ENCODE measurements at regions not wholly inside any gene's neighbourhood (a gene's known extent, or its start where the extent isn't known, plus 50 kb on each side); places are given as distances from the start of the nearest gene placed in this dataset.

DNA sequence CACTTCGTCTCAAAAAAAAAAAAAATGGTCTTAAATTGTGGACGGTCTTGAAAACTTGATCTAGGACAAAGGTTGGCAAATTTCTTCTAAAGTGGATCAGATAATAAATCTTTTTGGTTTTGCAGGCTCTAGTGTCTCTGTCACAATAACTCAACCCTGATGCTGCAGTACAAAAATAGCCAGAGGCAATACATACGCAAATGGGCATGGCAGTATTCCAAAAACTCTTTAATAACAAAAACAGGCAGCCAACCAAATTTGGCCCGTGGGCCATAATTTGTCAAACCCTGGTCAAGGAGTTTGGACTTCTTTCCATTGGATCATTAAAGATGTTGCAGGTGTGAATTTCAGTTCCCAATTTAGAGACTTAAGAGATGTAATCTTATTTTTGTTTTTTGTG, 93.5 kb upstream of the MRI1 start:
- Histone ChIP-seq H3K27ac (no peak overlapping the region), H3K36me3 (no peaks in the 10 kb centered on the region), H3K27me3 (no peaks in the 10 kb centered on the region), H3K4me3 (replicated peaks in 1 of 3) (no peak overlapping the region), H3K9me3 (no peaks in the 10 kb centered on the region), H3K4me1 (no peaks in the 10 kb centered on the region)
- WGBS, 2 donors, result 65 to 71% methylated on average over 4 of the region's 4 CpGs
- intact Hi-C loops (cut with DNase I), result no loop called here
- no peak for DNase-seq
- no peak for TF ChIP-seq POLR2A (IDR thresholded peaks at IDR 0.05)
- TF ChIP-seq, protein P1, sequence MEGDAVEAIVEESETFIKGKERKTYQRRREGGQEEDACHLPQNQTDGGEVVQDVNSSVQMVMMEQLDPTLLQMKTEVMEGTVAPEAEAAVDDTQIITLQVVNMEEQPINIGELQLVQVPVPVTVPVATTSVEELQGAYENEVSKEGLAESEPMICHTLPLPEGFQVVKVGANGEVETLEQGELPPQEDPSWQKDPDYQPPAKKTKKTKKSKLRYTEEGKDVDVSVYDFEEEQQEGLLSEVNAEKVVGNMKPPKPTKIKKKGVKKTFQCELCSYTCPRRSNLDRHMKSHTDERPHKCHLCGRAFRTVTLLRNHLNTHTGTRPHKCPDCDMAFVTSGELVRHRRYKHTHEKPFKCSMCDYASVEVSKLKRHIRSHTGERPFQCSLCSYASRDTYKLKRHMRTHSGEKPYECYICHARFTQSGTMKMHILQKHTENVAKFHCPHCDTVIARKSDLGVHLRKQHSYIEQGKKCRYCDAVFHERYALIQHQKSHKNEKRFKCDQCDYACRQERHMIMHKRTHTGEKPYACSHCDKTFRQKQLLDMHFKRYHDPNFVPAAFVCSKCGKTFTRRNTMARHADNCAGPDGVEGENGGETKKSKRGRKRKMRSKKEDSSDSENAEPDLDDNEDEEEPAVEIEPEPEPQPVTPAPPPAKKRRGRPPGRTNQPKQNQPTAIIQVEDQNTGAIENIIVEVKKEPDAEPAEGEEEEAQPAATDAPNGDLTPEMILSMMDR (IDR thresholded peaks at IDR 0.05), result no peak

DNA sequence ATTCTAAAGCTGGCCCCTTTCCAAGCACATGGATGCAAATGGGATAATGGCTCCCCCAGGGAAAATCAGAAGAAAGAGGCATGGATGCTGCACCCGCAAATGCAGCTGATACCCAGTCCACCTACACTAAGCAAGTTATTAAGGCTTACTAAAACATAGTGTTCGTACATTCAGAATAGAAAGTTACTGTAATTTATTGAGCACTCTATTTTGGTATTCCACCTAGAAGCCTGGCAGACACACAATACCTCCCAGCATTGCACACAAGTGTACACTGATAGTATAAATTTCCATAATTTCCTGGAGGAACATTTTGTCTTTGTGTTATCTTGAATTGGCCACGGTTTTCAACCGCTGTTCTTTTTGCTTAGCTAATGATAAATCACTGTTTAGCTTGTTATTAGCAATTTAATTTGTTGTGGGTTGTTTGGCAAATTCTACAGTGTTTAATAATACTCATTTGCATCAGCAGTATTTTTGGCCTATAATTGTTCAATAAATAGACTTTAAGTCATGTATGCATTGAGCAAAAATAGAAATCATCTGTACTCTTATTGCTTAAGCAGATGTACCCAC, 94.5 kb upstream of the MRI1 start:
- no peaks in the 10 kb centered on the region for H3K9me3 ChIP-seq
- no peak overlapping the region for H3K27ac ChIP-seq
- no peaks in the 10 kb centered on the region for H3K36me3 ChIP-seq
- 83 to 85% methylated on average over 4 of the region's 4 CpGs for WGBS, 2 donors
- no peak for DNase-seq
- intact Hi-C loops (cut with DNase I), result no loop called here
- no peaks in the 10 kb centered on the region for H3K4me1 ChIP-seq
- TF ChIP-seq, protein P1 (IDR thresholded peaks at IDR 0.05), result no peak
- TF ChIP-seq POLR2A (IDR thresholded peaks at IDR 0.05), result no peak
- H3K27me3 ChIP-seq, result no peaks in the 10 kb centered on the region
- no peak overlapping the region for H3K4me3 ChIP-seq (replicated peaks in 1 of 3)

DNA sequence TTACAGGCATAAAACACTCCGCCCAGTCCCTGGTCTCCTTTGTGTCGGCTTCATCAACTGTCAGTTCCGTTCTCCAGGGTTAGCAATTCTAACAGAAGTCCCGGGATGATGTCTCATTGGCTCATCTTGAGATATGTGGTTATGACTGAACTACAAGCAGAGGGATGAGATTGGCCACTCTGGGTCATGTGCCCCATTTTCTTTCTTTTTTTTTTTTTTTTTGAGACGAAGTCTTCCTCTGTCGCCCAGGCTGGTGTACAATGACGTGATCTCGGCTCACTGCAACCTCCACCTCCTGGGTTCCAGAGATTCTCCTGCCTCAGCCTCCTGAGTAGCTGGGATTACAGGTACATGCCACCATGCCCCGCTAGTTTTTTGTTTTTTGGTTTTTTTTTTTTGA, 95.4 kb upstream of the MRI1 start:
- 86 to 92% methylated on average over 9 of the region's 9 CpGs for WGBS, 2 donors
- DNase-seq, result no peak
- H3K9me3 ChIP-seq, result no peaks in the 10 kb centered on the region

GRCh38 chr19:13666165-13666564, 98.2 kb upstream of the MRI1 start:
- WGBS, 2 donors, result 61 to 65% methylated on average over 15 of the region's 15 CpGs
- Histone ChIP-seq H3K27ac (no peak overlapping the region), H3K4me3 (replicated peaks in 1 of 3) (no peak overlapping the region), H3K36me3 (no peaks in the 10 kb centered on the region), H3K4me1 (no peaks in the 10 kb centered on the region), H3K9me3 (no peaks in the 10 kb centered on the region), H3K27me3 (no peaks in the 10 kb centered on the region)
- no peak for DNase-seq
- TF ChIP-seq, protein P1 (IDR thresholded peaks at IDR 0.05), result no peak
- no peak for TF ChIP-seq POLR2A (IDR thresholded peaks at IDR 0.05)
- intact Hi-C loops (cut with DNase I), result no loop called here

More for the DNA sequence above, 95.4 kb upstream of the MRI1 start:
- Histone ChIP-seq H3K4me3 (replicated peaks in 1 of 3) (no peak overlapping the region), H3K36me3 (no peaks in the 10 kb centered on the region), H3K27ac (no peak overlapping the region), H3K4me1 (no peaks in the 10 kb centered on the region), H3K27me3 (no peaks in the 10 kb centered on the region)
- TF ChIP-seq POLR2A (IDR thresholded peaks at IDR 0.05), result no peak
- TF ChIP-seq, protein P1 (IDR thresholded peaks at IDR 0.05), result no peak
- intact Hi-C loops (cut with DNase I), result no loop called here

DNA sequence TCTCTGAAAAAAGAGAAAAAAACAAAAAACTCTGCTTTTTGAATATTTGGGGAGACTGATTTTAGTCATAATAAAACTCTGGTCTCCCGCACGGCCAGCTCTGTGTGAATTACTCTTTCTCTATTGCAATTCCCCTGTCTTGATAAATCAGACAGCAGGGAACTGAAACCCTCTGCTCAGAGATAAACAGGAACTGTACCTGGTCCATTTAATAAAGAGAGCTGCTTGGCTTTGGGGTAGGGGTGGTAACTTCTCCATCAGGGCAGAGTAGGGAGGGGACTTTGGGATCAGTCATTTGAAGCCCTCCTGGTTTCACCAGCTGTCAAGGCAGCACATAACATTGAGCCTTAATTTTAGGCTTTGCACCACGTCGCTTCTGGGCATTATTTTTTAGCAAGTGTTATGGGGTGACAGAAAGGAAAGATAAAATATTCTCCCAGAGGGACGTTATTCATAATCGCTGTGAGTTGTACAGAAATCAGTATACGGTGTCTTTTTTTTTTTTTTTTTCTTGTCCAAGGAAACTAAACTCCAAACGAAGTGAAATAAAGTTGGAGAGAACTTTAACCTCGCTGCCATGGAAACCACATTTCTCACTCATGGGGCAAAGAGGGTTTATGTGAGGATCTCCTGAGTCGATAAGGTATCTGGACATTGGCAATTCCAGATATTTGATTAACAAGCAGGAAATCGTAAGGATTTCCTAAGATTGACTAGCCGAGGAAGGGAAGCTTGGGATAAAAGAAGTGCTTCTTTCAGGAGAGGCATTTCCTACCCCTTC, 99.0 kb upstream of the MRI1 start:
- H3K9me3 ChIP-seq, result no peaks in the 10 kb centered on the region
- no peak overlapping the region for H3K27ac ChIP-seq
- H3K36me3 ChIP-seq, result no peaks in the 10 kb centered on the region
- H3K4me1 ChIP-seq, result no peaks in the 10 kb centered on the region
- WGBS, 2 donors, result 75 to 76% methylated on average over 12 of the region's 12 CpGs
- DNase-seq, result no peak
- no peaks in the 10 kb centered on the region for H3K27me3 ChIP-seq
- intact Hi-C loops (cut with DNase I), result no loop called here
- no peak for TF ChIP-seq POLR2A (IDR thresholded peaks at IDR 0.05)
- TF ChIP-seq, protein P1 (IDR thresholded peaks at IDR 0.05), result no peak
- H3K4me3 ChIP-seq (replicated peaks in 1 of 3), result no peak overlapping the region

Measured in thyroid gland (tissue), 4 donors.